Mesendoderm (in vitro differentiated cells): ENCODE measurements at regions not wholly inside any gene's neighbourhood (a gene's known extent, or its start where the extent isn't known, plus 50 kb on each side); places are given as distances from the start of the nearest gene placed in this dataset.

Experiments
- DNase-seq: peaks from one replicate; pipeline ENCODE4 v3.0.0; 2013
- H2AK5ac ChIP-seq: 2 replicates; pipeline ENCODE4 v1.6.1; 2013; ENCODE audit warnings: low read length, inconsistent platforms
- H2BK120ac ChIP-seq: 2 replicates; pipeline ENCODE4 v1.6.1; 2013; ENCODE audit warnings: low read depth, mild to moderate bottlenecking, low read length, moderate library complexity, mixed read lengths
- H2BK15ac ChIP-seq: replicated peaks from 2 replicates; pipeline ENCODE4 v1.6.1; 2013; ENCODE audit warnings: low read depth, mild to moderate bottlenecking, moderate library complexity
- H2BK5ac ChIP-seq: 2 replicates; pipeline ENCODE4 v1.6.1; 2013; ENCODE audit warnings: low read length, inconsistent platforms
- H3K18ac ChIP-seq: 2 replicates; pipeline ENCODE4 v1.6.1; 2013; ENCODE audit warnings: mild to moderate bottlenecking, low read length, mixed read lengths
- H3K23ac ChIP-seq: one replicate; pipeline ENCODE4 v1.6.1; 2013; ENCODE audit warnings: low read length
- H3K27ac ChIP-seq: 2 replicates; pipeline ENCODE4 v1.5.1; 2013; ENCODE audit warnings: low read depth, mild to moderate bottlenecking, inconsistent platforms, low read length, moderate library complexity
- H3K27me3 ChIP-seq: 2 replicates; pipeline ENCODE4 v1.6.1; 2013; ENCODE audit warnings: low read length, control low read depth, mild to moderate bottlenecking, inconsistent platforms; ENCODE audit not compliant: insufficient read depth, poor library complexity
- H3K36me3 ChIP-seq: 2 replicates; pipeline ENCODE4 v1.6.1; 2013; ENCODE audit warnings: low read length, inconsistent platforms; ENCODE audit not compliant: control insufficient read depth, insufficient read depth
- H3K4ac ChIP-seq: one replicate; pipeline ENCODE4 v1.6.1; 2013; ENCODE audit warnings: low read depth, mild to moderate bottlenecking, low read length, moderate library complexity
- H3K4me1 ChIP-seq: 2 replicates; pipeline ENCODE4 v1.6.1; 2013; ENCODE audit warnings: low read depth, low read length, inconsistent platforms; ENCODE audit not compliant: control insufficient read depth
- H3K4me2 ChIP-seq: 2 replicates; pipeline ENCODE4 v1.6.1; 2013; ENCODE audit warnings: low read length
- H3K4me3 ChIP-seq: 2 replicates; pipeline ENCODE4 v1.5.1; 2013; ENCODE audit warnings: mild to moderate bottlenecking, low read length
- H3K56ac ChIP-seq: one replicate; pipeline ENCODE4 v1.6.1; 2013; ENCODE audit warnings: low read length
- H3K79me1 ChIP-seq: 2 replicates; pipeline ENCODE4 v1.6.1; 2013; ENCODE audit warnings: low read length, inconsistent platforms
- H3K79me2 ChIP-seq: 2 replicates; pipeline ENCODE4 v1.6.1; 2013; ENCODE audit warnings: mild to moderate bottlenecking, low read length; ENCODE audit not compliant: control insufficient read depth, insufficient read depth
- H3K9ac ChIP-seq: 2 replicates; pipeline ENCODE4 v1.6.1; 2013; ENCODE audit warnings: low read length, inconsistent platforms
- H4K5ac ChIP-seq: one replicate; pipeline ENCODE4 v1.6.1; 2013; ENCODE audit warnings: low read length
- H4K8ac ChIP-seq: one replicate; pipeline ENCODE4 v1.6.1; 2013; ENCODE audit warnings: low read depth, mild to moderate bottlenecking, control low read depth, low read length, moderate library complexity
- WGBS: extraction: QIAGEN DNeasy Blood & Tissue Kit; methylation state at CpG from one replicate; pipeline ENCODE4 v1.1.7; 2013; ENCODE audit warnings: low lambda C conversion rate, missing lambda C conversion rate; ENCODE audit not compliant: insufficient coverage; ENCODE audit errors: extremely low coverage; 5-methylcytosine and 5-hydroxymethylcytosine counted together

DNA sequence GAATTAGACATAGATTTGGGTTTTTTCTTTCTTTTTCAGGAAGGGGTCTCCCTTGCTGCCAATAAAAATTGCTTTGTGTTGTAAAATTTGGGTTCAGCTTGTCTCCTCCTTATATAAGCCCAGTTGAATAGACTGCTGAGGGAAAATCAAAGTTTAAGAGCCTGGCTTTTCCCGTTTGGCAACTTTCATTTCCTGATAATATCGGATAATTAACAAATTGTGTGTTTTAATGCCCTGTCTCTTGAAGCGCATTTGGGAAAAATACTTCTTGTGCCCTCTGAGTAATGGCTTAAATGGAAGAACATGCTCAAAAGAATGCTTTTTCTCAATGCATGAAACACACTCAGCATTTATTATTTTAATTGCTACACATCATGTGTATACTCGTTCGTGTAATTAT, 198.0 kb upstream of the DCN start:
- H3K79me2 ChIP-seq: no peaks in the 10 kb centered on the region
- no peak overlapping the region for H2AK5ac ChIP-seq
- no peak overlapping the region for H3K4me3 ChIP-seq
- H2BK5ac ChIP-seq: no peak overlapping the region
- no peak overlapping the region for H3K56ac ChIP-seq
- no peak overlapping the region for H3K9ac ChIP-seq
- no peak overlapping the region for H3K4ac ChIP-seq
- no CpG with 5 or more reads among the region's 5 CpGs for WGBS
- no peak overlapping the region for H4K5ac ChIP-seq
- H3K18ac ChIP-seq: no peak overlapping the region
- no peak overlapping the region for H3K23ac ChIP-seq
- H2BK120ac ChIP-seq: no peak overlapping the region
- H4K8ac ChIP-seq: no peak overlapping the region
- no peak for DNase-seq
- no peaks in the 10 kb centered on the region for H3K27me3 ChIP-seq
- no peaks in the 10 kb centered on the region for H3K79me1 ChIP-seq
- H3K27ac ChIP-seq: no peak overlapping the region
- no peak overlapping the region for H3K4me2 ChIP-seq
- no peak overlapping the region for H2BK15ac ChIP-seq
- no peaks in the 10 kb centered on the region for H3K36me3 ChIP-seq
- H3K4me1 ChIP-seq: no peaks in the 10 kb centered on the region

- H3K9ac ChIP-seq: no peak overlapping the region
- no peak overlapping the region for H4K5ac ChIP-seq
- H2BK120ac ChIP-seq: no peak overlapping the region
- H3K4me3 ChIP-seq: no peak overlapping the region
- no peak overlapping the region for H2BK15ac ChIP-seq
- no peaks in the 10 kb centered on the region for H3K4me1 ChIP-seq
- H3K4ac ChIP-seq: no peak overlapping the region
- no peak overlapping the region for H3K4me2 ChIP-seq
- H4K8ac ChIP-seq: no peak overlapping the region
- no peaks in the 10 kb centered on the region for H3K27me3 ChIP-seq
- H3K56ac ChIP-seq: no peak overlapping the region
- no peak overlapping the region for H2AK5ac ChIP-seq
- H2BK5ac ChIP-seq: no peak overlapping the region
- DNase-seq: no peak
- H3K27ac ChIP-seq: no peak overlapping the region
- H3K18ac ChIP-seq: no peak overlapping the region
- H3K36me3 ChIP-seq: no peaks in the 10 kb centered on the region
- H3K79me2 ChIP-seq: no peaks in the 10 kb centered on the region
- WGBS: no CpG with 5 or more reads among the region's 2 CpGs
- H3K79me1 ChIP-seq: no peaks in the 10 kb centered on the region
- H3K23ac ChIP-seq: no peak overlapping the region
These were observed 196.6 kb upstream of the DCN start for GRCh38 chr12:91379051-91379775.

- H3K27me3 ChIP-seq: no peaks in the 10 kb centered on the region
- H3K79me2 ChIP-seq: no peaks in the 10 kb centered on the region
- no peak overlapping the region for H3K4me2 ChIP-seq
- H3K4ac ChIP-seq: no peak overlapping the region
- no peak overlapping the region for H3K56ac ChIP-seq
- H3K9ac ChIP-seq: no peak overlapping the region
- H2AK5ac ChIP-seq: no peak overlapping the region
- no peak overlapping the region for H3K27ac ChIP-seq
- no peak overlapping the region for H3K4me3 ChIP-seq
- H3K79me1 ChIP-seq: no peaks in the 10 kb centered on the region
- H3K18ac ChIP-seq: no peak overlapping the region
- H4K5ac ChIP-seq: no peak overlapping the region
- no peaks in the 10 kb centered on the region for H3K4me1 ChIP-seq
- H2BK120ac ChIP-seq: no peak overlapping the region
- no peaks in the 10 kb centered on the region for H3K36me3 ChIP-seq
- no CpG with 5 or more reads among the region's 3 CpGs for whole genome bisulfite sequencing
- H2BK15ac ChIP-seq: no peak overlapping the region
- no peak overlapping the region for H3K23ac ChIP-seq
- H4K8ac ChIP-seq: no peak overlapping the region
- H2BK5ac ChIP-seq: no peak overlapping the region
- DNase-seq: no peak
These were observed 194.8 kb upstream of the DCN start for GRCh38 chr12:91377436-91377835.

- Histone ChIP-seq H4K5ac (no peak overlapping the region), H3K27me3 (no peaks in the 10 kb centered on the region), H3K79me1 (no peaks in the 10 kb centered on the region), H2BK5ac (no peak overlapping the region), H3K27ac (no peak overlapping the region), H2BK120ac (no peak overlapping the region), H3K4ac (no peak overlapping the region), H3K18ac (no peak overlapping the region), H3K36me3 (no peaks in the 10 kb centered on the region), H3K9ac (no peak overlapping the region), H3K23ac (no peak overlapping the region), H3K79me2 (no peaks in the 10 kb centered on the region), H2AK5ac (no peak overlapping the region), H3K4me1 (no peaks in the 10 kb centered on the region), H4K8ac (no peak overlapping the region), H3K4me3 (no peak overlapping the region), H3K4me2 (no peak overlapping the region), H3K56ac (no peak overlapping the region), H2BK15ac (no peak overlapping the region)
- no peak for DNase-seq
- WGBS: no CpG with 5 or more reads among the region's 2 CpGs
These were observed 190.5 kb upstream of the DCN start for GRCh38 chr12:91373086-91373485.

- no peaks in the 10 kb centered on the region for H3K36me3 ChIP-seq
- no peaks in the 10 kb centered on the region for H3K79me1 ChIP-seq
- no peak overlapping the region for H3K18ac ChIP-seq
- H3K4me1 ChIP-seq: no peaks in the 10 kb centered on the region
- peak; percentile 37 for DNase-seq
- H3K23ac ChIP-seq: no peak overlapping the region
- H2AK5ac ChIP-seq: no peak overlapping the region
- H3K79me2 ChIP-seq: no peaks in the 10 kb centered on the region
- H3K9ac ChIP-seq: no peak overlapping the region
- no peak overlapping the region for H2BK120ac ChIP-seq
- H3K4ac ChIP-seq: no peak overlapping the region
- H3K27ac ChIP-seq: no peak overlapping the region
- WGBS: no CpG with 5 or more reads among the region's 4 CpGs
- H4K5ac ChIP-seq: no peak overlapping the region
- H2BK15ac ChIP-seq: no peak overlapping the region
- no peak overlapping the region for H3K4me3 ChIP-seq
- no peak overlapping the region for H4K8ac ChIP-seq
- H3K56ac ChIP-seq: no peak overlapping the region
- no peak overlapping the region for H2BK5ac ChIP-seq
- H3K27me3 ChIP-seq: no peaks in the 10 kb centered on the region
- H3K4me2 ChIP-seq: no peak overlapping the region
These were observed 187.7 kb upstream of the DCN start for GRCh38 chr12:91370086-91370868.
